GM18526 (cell line): ENCODE measurements at regions not wholly inside any gene's neighbourhood (a gene's known extent, or its start where the extent isn't known, plus 50 kb on each side); places are given as distances from the start of the nearest gene placed in this dataset.

ENCODE experiments used
- POLR2A ChIP-seq: IDR thresholded peaks from 3 replicates; pipeline ENCODE4 v1.6.1; 2011; ENCODE audit not compliant: insufficient read length; ENCODE audit errors: extremely low read depth

DNA sequence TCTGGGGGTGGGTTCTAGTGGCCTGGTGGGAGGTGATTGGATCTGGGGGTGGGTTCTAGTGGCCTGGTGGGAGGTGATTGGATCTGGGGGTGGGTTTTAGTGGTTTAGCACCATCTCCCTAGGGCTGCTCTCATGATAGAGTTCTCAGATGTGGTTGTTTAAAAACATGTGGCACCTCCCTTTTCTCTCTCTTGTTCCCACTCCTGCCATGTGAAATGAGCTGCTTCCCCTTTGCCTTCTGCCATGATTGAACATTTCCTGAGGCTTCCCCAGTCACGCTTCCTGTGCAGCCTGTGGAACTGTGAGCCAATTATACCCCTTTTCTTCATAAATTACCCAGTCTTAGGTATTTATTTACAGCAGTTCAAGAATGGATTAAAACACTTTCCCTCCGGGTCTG, 327.3 kb upstream of the AJAP1 start:
- TF ChIP-seq POLR2A: no peak

DNA sequence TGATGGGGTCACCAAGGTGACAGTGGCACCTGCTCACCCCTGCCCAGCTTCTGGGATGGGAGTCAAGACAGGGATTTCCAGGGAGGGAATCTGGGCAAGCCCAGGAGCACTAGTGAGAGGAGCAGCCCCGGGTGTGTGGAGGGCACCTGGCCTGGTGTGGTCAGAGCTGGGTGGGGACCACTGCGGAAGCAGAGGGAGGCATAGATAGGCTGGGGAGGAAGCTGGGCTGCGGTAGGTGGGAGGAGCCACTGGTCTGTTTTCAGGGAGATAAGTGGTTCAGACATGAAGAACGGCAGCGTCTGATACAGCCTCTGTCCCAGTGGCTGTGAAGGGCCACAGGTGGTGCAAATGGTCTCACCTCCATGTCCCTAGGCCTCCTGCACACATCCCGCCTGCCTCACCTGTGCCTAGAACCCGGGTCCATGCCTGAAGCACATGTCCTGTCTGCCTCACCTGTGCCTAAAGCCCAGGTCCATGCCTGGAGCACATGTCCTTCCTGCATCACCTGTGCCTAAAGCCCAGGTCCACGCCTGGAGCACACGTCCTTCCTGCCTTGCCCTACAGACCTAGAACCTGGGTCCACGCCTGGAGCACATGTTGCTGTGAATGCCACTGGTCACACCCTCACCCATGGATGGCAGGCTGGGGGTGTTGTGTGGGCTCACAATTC, 325.9 kb upstream of the AJAP1 start:
- TF ChIP-seq POLR2A: no peak

DNA sequence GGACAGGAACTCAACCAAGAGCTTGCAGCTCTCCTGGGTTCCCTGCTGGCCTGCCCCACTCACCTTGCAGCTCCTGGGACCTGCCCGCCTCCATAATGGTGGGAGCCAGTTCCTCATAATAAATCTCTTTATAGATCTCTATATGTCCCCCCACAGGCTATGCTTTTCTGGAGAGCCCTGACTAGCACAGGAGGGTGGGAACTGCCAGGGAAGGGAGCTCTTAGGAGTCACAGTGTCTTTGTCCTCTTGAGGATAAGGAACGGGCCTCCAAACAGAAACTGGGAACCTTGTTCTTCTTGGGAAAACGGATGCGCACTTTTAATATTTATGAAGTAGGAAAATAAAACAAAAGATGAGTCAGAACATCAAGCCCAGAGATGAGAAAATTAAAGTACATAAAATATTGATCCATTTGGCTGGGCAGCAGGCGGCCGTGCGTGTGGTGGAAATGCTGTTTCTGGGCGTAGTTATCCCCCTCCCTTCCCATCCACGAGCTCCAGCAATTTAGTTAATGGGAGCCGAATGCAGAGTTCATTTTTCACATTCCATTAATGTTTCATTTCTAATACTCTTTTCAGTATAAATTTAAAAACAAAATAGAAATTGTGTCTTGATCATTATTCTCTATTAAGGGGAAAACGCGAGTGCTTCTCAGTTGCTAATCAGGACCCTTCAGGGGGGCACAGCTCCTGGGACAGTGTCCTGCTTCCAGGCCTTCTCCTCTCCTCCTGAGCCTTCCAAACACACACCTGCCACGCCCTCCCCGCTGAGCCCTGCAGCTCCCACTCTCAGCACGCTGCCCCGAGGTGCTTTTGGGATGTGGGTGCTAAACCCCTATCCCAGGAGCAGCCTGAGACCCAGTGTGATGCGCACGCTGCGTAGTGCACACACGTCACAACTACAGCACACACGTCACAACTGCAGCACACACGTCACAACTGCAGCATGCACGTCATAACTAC, 323.3 kb upstream of the AJAP1 start:
- no peak for TF ChIP-seq POLR2A

DNA sequence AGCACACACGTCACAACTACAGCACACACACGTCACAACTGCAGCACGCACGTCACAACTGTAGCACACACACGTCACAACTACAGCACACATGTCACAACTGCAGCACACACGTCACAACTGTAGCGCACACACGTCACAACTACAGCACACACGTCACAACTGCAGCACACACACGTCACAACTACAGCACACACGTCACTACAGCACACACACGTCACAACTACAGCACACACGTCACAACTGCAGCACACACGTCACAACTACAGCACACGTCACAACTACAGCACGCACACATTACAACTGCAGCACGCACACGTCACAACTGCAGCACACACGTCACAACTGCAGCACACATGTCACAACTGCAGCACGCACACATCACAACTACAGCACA, 322.6 kb upstream of the AJAP1 start:
- no peak for TF ChIP-seq POLR2A

DNA sequence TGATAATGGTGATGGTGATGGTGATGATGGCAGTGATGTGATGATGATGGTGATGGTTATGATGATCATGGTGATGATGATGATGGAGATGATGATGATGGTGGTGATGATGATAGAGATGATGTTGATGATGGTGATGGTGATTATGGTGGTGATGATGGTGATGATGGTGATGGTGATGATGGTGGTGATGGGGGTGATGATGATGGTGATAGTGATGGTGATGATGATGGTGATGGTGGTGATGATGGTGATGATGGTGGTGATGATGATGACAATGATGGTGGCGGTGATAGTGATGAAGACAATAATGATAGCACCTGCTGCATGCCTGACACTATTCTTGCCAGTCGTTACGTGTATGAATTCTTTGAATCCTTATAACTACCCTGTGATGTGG, 317.9 kb upstream of the AJAP1 start:
- TF ChIP-seq POLR2A: no peak

DNA sequence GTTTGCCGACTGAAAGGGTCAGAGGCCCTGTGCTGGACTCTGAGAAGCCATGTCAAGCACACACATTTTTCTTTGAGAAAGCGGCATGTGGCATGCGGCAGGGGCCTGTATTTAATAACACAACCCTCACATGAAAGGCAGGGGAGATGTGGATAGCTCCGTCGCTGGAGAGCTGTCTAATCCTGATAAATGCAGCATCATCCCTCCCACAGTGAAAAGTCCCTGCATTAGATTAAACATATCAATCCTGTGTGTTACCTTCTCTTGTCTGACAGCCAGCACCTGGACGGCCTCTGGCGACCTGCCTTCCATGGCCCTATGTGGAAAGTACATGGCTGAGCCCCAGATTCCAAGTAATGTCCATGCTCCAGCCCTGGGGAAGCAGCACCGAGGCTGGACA, 313.0 kb upstream of the AJAP1 start:
- TF ChIP-seq POLR2A: no peak

DNA sequence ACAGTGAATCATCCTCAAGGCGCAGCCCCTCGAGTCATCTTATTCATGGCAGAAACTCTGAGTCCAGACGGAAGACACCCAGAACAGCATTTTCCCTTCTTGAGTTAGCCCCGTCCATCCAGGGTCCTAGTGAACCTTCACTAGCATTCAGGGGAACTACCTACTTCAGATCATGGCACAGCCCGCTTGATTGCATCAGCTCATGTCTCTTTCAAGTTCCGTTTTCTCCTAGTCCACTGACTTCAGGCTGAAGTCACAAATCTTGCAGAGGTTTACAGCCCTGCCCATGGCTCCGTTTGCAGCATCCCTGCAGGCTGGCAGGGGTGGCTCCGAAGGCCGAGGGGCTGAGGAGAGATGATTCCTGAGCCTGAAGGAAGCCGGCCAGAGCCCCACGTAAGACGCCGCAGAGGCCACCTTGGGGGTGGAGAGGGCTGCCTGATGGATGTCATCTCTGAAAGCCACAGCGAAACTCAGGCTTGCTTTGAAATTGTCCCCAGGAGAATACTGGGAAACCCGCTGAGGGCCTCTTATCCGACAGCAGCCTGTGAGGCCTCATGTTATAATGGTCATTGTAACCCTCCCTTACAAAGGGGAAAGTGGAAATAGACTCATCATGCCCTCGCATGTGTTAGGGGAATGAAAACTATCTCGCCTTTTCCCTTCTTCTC, 310.2 kb upstream of the AJAP1 start:
- TF ChIP-seq POLR2A: no peak

DNA sequence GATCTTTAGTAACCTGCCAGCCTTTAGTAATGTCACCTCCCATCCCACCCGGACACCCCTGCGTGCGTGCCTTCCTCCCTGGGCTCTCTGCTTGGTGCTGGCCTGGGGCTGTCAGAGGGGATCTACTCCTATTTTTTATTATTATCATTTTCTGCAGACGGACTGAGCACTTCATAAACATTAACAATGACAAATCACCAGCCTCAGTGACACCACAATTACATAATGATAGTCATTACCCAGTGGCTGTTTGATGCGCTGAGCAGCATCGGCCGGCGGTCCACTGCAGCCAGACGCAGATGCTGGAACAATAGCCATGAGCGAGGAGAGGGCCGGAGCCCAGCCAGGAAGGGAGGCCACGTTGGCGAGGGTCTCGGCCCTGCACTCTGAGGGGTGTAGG, 309.3 kb upstream of the AJAP1 start:
- TF ChIP-seq POLR2A: no peak

DNA sequence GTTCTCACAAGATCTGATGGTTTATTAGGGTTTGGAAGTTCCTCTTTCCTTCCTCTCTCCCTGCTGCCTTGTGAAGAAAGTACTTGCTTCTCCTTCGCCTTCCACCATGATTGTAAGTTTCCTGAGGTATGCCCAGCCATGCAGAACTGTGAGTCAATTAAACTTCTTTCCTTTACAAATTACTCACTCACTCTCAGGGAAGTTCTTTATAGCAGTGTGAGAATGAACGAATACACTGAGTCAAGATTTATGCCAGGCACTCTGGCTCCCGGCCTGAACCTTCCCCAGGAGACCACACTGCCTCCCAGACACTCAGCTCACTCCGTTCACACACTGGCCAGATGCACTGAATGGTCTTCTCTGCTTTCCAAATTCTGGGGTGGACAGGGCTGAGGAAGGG, 308.3 kb upstream of the AJAP1 start:
- no peak for TF ChIP-seq POLR2A

DNA sequence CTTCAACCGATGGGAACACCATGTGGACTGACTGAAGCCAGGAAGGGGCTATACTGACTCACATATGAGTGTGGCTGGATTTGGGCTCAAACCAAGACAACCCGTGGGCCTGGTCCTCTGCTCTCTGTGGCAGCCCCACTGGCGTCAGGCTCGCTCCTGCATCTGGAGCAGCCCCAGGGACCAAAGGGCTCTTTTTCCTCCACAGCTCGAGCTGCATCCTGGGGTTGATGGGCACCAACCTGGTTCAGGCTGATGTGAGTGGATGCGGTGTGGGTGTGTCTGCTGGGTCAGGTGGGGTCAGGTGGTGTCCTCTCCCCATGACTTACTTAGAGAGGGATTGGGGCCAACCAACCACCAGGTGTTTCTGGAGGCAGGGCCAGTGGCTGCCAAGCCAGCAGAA, 303.0 kb upstream of the AJAP1 start:
- no peak for TF ChIP-seq POLR2A

DNA sequence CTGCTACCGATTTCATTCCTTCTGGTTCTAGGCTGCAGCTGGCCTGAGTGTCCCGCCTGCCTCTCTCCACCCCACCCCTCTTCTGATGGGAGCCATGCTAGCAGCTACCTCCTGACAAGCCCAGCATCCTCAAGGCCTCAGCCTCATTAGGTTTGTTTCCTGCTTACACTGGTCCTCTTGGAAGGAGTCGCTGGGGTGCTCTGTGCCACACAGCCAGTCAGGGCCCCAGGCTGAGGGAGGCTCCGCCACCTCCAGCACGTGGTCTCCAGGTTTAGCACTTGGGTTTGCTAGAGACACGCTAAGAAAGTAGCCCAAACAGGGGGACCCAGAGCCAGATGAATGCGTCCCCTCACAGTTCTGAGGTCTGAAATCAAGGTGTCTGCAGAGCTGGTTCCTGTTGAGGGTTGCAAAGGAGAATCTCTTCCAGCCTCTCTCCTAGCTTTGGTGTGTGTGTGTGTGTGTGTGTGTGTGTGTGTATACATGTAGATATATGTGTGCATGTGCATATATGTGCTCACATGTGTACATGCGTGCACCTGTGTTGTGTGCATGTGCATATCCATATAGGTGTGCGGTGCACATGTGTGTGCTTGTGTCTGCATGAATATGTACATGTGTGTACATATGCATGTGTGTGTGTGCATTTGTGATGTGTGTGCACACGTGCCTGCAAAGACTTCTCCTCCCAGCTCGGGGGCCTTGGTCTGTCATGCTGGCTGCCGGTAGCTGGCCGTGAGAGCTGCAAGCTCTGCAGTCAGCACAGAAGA, 301.1 kb upstream of the AJAP1 start:
- TF ChIP-seq POLR2A: no peak

DNA sequence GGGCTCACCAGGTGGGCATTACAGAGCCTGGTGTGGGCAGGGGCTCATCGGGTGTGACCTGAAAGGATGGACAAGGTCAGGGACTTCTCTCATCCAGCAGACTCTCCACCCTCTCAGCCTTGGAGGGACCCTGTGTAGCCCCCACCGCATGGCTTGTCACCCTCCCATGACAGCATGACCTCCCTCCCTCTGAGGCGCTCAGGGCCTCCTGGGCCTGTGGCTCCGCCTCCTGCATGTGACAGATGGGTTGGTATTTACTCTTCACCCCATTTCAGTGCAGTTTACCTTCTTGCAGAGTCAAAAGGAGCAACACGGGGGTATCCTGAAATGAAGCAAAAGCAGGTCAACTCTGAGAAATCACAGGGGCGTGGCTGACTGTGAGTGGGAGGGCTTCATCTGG, 298.6 kb upstream of the AJAP1 start:
- TF ChIP-seq POLR2A: no peak

DNA sequence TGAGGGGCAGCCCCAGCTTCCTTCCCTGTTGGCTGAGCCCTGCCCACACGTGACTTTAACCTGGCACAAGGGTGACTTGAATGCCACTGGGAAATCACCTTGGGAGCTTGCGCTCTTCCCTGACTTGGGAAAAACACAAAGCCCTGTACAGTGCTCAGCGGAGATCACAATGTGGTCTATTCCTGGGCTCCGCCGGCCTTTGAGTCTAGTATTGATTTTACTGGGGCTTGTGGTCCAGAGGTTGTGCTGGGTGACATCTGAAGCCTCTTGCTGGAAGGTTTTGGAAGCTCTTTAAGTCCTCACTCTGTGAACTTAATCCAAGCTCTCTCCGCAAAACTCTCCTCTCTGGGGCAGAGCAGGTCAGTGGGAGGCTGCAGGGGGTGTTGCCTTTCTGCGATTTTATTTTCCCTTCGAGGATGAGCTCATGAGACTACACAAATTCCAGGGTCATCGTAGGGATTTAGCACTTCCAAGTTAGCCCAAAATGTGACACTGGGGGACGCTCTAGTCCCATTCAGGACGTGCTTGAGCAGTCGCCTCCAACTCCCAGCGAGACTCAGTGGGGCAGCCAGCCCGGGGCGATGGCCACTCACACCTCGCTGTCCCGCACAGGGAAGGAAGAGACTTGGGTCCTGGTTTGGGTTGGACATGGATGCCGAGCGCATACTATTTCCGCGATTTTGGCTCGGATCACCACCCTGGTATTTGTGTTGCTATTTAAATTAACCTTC, 291.9 kb upstream of the AJAP1 start:
- no peak for TF ChIP-seq POLR2A

DNA sequence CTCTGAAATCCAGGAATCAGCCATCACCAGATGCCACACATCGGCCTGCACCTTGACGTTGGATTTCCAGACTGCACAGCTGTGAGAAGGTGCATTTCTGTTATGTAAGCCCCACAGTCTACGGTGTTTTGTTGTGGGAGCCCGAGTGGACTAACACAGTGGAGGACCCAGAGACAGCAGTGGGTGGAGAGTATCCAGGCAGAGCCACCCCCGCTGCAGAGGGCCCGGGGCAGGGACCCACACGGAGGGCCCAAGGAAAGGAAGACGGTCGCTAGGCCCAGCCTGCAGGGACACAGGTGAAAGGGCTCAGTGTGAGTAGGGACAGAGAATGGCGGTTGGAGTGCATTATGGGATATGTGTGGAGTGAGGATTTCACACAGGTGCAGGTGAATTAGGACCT, 288.3 kb upstream of the AJAP1 start:
- TF ChIP-seq POLR2A: no peak
